NCI-H146 treated with DMSO at 0.1 percent for 48 hours (cell line): ENCODE measurements at regions not wholly inside any gene's neighbourhood (a gene's known extent, or its start where the extent isn't known, plus 50 kb on each side); places are given as distances from the start of the nearest gene placed in this dataset.

Experiments used
- DNase-seq: peaks from one replicate; lab custom pipeline; 2025; ENCODE audit not compliant: unreplicated experiment; lab: John Stamatoyannopoulos, UW

GRCh38 chr2:36059691-36060090 lies 295.9 kb upstream of the CRIM1 start:
- DNase-seq = no peak

GRCh38 chr2:36058953-36059352 lies 296.6 kb upstream of the CRIM1 start:
- DNase-seq = no peak

GRCh38 chr2:36058076-36058475 lies 297.5 kb upstream of the CRIM1 start:
- DNase-seq = no peak

- no peak for DNase-seq
Measured at GRCh38 chr2:36052819-36053218, 302.8 kb upstream of the CRIM1 start.

- peak; percentile 90 for DNase-seq
Measured at GRCh38 chr2:36044411-36044810, 311.2 kb upstream of the CRIM1 start.

- DNase-seq = no peak
Measured at GRCh38 chr2:36035137-36035536, 320.4 kb upstream of the CRIM1 start.

GRCh38 chr2:36032046-36032445 lies 323.5 kb upstream of the CRIM1 start:
- DNase-seq = no peak

- no peak for DNase-seq
Measured at GRCh38 chr2:36031471-36031870, 324.1 kb upstream of the CRIM1 start.

- peak; percentile 36 for DNase-seq
Measured at GRCh38 chr2:36027616-36028015, 328.0 kb upstream of the CRIM1 start.

- no peak for DNase-seq
Measured at GRCh38 chr2:36013064-36013463, 342.5 kb upstream of the CRIM1 start.

- no peak for DNase-seq
Measured at GRCh38 chr2:36006444-36006843, 349.1 kb upstream of the CRIM1 start.

- no peak for DNase-seq
Measured at GRCh38 chr2:36002941-36003340, 352.6 kb upstream of the CRIM1 start.

- no peak for DNase-seq
Measured at GRCh38 chr2:35997488-35997887, 358.1 kb upstream of the CRIM1 start.

GRCh38 chr2:35989503-35989902 lies 366.1 kb upstream of the CRIM1 start:
- DNase-seq = peak; percentile 82

- no peak for DNase-seq
Measured at GRCh38 chr2:35989040-35989439, 366.5 kb upstream of the CRIM1 start.

GRCh38 chr2:35986871-35987270 lies 368.7 kb upstream of the CRIM1 start:
- no peak for DNase-seq

- no peak for DNase-seq
Measured at GRCh38 chr2:35978218-35978617, 377.4 kb upstream of the CRIM1 start.

GRCh38 chr2:35976611-35977010 lies 379.0 kb upstream of the CRIM1 start:
- no peak for DNase-seq

- DNase-seq = no peak
Measured at GRCh38 chr2:35973737-35974132, 381.8 kb upstream of the CRIM1 start.

GRCh38 chr2:35973132-35973736 lies 382.3 kb upstream of the CRIM1 start:
- peak; percentile 21 for DNase-seq

- peak; percentile 25 for DNase-seq
Measured at GRCh38 chr2:35963824-35964223, 391.8 kb upstream of the CRIM1 start.

- DNase-seq = no peak
Measured at GRCh38 chr2:35963357-35963756, 392.2 kb upstream of the CRIM1 start.

- no peak for DNase-seq
Measured at GRCh38 chr2:35962585-35963146, 392.9 kb upstream of the CRIM1 start.
